Osteocyte (in vitro differentiated cells): ENCODE measurements at regions not wholly inside any gene's neighbourhood (a gene's known extent, or its start where the extent isn't known, plus 50 kb on each side); places are given as distances from the start of the nearest gene placed in this dataset.

Source experiments
- DNase-seq: peaks from one replicate; pipeline ENCODE4 v3.0.0; 2021; ENCODE audit warnings: mixed read lengths; ENCODE audit not compliant: unreplicated experiment; ENCODE audit errors: extremely low spot score
- H3K27ac Mint-ChIP-seq: one replicate; pipeline ENCODE4 v1.8.0; 2021; ENCODE audit warnings: mild to moderate bottlenecking, mixed read lengths; ENCODE audit not compliant: unreplicated experiment
- H3K27me3 Mint-ChIP-seq: one replicate; pipeline ENCODE4 v1.8.0; 2021; ENCODE audit warnings: mixed read lengths; ENCODE audit not compliant: unreplicated experiment
- H3K36me3 Mint-ChIP-seq: one replicate; pipeline ENCODE4 v1.8.0; 2021; ENCODE audit warnings: mixed read lengths; ENCODE audit not compliant: unreplicated experiment
- H3K4me1 Mint-ChIP-seq: one replicate; pipeline ENCODE4 v1.8.0; 2021; ENCODE audit warnings: mixed read lengths; ENCODE audit not compliant: unreplicated experiment
- H3K4me3 Mint-ChIP-seq: one replicate; pipeline ENCODE4 v1.8.0; 2021; ENCODE audit warnings: mild to moderate bottlenecking, moderate library complexity, mixed read lengths; ENCODE audit not compliant: unreplicated experiment
- H3K9me3 Mint-ChIP-seq: one replicate; pipeline ENCODE4 v1.8.0; 2021; ENCODE audit warnings: mixed read lengths; ENCODE audit not compliant: unreplicated experiment
- TF ChIP-seq, protein P1 (sequence below): fragments of 200-600 bp; sonication (generic); IDR thresholded peaks from 2 replicates; pipeline ENCODE4 v1.5.0; 2021; ENCODE audit warnings: antibody characterized with exemption, mild to moderate bottlenecking, moderate library complexity

DNA sequence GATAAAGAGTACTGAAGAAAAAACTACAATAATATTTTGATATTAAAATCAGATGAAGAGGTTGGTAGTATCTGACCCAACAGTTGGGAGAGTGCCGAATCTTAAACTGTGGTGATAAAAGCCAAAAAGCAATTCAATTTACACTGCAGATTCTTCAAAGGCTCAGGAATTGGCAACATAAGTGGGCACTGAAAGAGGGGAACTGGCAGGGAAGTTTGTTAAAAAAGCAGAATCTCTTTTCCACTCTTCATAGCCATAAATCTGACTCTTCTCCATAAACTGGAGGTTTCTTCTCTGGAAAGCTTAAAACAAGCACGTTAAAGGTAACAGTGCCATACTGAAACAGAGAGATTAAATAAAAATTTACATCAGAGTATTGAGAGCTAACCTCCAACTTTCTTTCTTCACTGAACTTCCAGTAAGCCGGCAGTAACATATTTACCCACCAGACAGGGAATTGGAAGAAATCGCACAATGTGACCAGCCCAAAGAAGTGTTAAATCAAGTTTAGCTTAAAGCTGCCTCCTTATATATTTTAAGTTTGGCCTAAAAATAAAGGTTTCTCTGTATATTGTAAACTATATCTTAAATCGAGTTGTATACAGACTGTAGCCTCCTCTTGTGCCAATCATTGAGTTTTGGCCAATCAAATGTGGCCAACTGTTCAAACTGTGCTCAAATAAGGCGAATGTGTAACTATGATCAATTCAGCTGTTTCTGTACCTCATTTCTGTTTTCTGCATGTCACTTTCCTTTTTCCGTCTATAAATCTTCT lies 358.3 kb downstream of the NXPE2 start:
- no peak for DNase-seq
- Mint-ChIP-seq H3K4me1 (no peaks in the 10 kb centered on the region), H3K9me3 (no peaks in the 10 kb centered on the region), H3K4me3 (no peak overlapping the region), H3K27ac (no peak overlapping the region), H3K27me3 (peaks cover 8% of the 10 kb centered on the region), H3K36me3 (no peaks in the 10 kb centered on the region)
- TF ChIP-seq, protein P1, sequence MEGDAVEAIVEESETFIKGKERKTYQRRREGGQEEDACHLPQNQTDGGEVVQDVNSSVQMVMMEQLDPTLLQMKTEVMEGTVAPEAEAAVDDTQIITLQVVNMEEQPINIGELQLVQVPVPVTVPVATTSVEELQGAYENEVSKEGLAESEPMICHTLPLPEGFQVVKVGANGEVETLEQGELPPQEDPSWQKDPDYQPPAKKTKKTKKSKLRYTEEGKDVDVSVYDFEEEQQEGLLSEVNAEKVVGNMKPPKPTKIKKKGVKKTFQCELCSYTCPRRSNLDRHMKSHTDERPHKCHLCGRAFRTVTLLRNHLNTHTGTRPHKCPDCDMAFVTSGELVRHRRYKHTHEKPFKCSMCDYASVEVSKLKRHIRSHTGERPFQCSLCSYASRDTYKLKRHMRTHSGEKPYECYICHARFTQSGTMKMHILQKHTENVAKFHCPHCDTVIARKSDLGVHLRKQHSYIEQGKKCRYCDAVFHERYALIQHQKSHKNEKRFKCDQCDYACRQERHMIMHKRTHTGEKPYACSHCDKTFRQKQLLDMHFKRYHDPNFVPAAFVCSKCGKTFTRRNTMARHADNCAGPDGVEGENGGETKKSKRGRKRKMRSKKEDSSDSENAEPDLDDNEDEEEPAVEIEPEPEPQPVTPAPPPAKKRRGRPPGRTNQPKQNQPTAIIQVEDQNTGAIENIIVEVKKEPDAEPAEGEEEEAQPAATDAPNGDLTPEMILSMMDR, result no peak

DNA sequence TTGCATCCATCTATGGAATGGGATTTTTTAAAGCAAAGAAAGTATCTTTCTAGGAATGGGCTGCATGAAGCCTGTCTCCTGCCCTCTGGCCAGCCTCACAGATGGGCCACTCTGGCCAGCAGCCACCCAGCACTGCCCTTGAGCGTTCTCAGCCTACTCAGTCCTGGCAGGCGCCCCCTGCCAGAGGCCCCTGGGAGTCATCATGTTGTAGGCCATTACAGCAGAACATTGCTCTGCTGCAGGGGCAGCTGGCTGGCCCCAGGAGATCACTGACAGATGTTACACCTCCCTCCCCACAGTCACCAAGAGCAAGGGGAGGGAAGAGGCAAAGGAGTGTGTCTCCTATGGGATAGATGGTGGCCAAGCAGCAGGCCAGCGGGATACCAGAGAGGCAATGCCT lies 363.7 kb downstream of the NXPE2 start:
- H3K9me3 Mint-ChIP-seq, result no peaks in the 10 kb centered on the region
- peaks cover 3% of the 10 kb centered on the region for H3K27me3 Mint-ChIP-seq
- no peak overlapping the region for H3K4me3 Mint-ChIP-seq
- no peaks in the 10 kb centered on the region for H3K4me1 Mint-ChIP-seq
- no peak overlapping the region for H3K27ac Mint-ChIP-seq
- DNase-seq, result no peak
- TF ChIP-seq, protein P1, result no peak
- H3K36me3 Mint-ChIP-seq, result no peaks in the 10 kb centered on the region

DNA sequence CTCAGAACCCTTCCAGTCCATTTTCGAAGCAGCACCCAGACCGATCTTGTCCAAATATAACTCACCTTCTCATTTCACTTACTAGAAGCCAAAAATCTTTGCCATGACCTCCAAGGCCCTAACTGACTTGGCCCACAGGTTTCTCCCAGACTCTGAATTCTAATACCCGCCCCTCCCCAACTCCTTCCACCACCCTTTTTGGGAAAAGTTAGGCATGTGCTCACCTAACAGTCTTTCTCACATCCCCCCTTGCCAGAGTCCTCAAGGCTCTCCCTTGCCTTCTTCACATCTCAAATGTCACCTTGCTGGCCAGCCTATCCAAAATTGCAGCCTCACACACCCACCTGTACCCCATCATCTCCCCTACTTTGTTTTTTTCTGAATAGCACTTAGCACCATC lies 369.3 kb downstream of the NXPE2 start:
- H3K27me3 Mint-ChIP-seq, result peaks cover 2% of the 10 kb centered on the region
- TF ChIP-seq, protein P1, result no peak
- H3K27ac Mint-ChIP-seq, result no peak overlapping the region
- H3K36me3 Mint-ChIP-seq, result no peaks in the 10 kb centered on the region
- no peak for DNase-seq
- no peaks in the 10 kb centered on the region for H3K9me3 Mint-ChIP-seq
- no peaks in the 10 kb centered on the region for H3K4me1 Mint-ChIP-seq
- no peak overlapping the region for H3K4me3 Mint-ChIP-seq

DNA sequence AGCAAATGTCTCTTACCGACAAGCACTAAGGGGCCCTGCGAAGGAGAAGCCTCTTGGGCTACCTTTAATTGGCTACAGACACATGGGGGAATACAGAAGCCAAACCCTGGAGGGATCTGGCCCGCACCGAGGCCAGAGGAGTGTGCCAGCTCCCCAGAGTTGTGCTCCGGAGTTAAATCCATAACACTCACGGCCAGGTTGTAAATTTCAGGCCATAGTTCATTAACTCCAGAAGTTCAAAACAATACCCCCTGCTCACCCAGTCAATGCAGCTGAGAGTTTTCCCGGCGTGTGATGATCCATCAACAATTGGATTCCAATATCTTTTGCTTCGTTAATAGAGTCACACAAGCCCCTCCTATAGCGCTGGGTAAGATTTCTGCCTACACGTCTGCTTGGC lies 371.5 kb downstream of the NXPE2 start:
- H3K4me1 Mint-ChIP-seq, result no peaks in the 10 kb centered on the region
- DNase-seq, result no peak
- peaks cover 2% of the 10 kb centered on the region for H3K27me3 Mint-ChIP-seq
- TF ChIP-seq, protein P1, result no peak
- H3K9me3 Mint-ChIP-seq, result peaks cover 4% of the 10 kb centered on the region
- no peaks in the 10 kb centered on the region for H3K36me3 Mint-ChIP-seq
- no peak overlapping the region for H3K27ac Mint-ChIP-seq
- H3K4me3 Mint-ChIP-seq, result no peak overlapping the region

DNA sequence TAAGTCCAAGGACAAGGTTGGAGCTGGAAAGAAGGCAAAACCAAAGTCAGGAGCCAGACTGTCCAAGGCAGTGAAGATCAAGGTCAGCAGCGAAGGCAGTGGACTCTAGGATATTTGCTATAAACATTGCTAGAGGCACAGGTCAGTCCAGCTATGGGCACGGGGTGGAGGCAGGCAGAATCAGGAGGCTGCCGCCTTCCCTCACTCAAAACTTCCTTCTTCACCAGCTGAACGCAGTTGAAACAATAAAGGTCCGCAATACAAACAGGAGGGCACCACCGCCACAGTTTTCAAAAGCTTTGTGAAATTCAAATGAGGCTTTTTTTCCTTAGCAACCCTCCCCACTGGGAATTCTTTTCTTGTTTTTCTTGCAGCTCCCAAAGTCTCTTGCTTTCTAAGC lies 372.4 kb downstream of the NXPE2 start:
- Mint-ChIP-seq H3K27ac (no peak overlapping the region), H3K36me3 (no peaks in the 10 kb centered on the region), H3K4me1 (no peaks in the 10 kb centered on the region), H3K27me3 (peaks cover 2% of the 10 kb centered on the region), H3K9me3 (peaks cover 4% of the 10 kb centered on the region), H3K4me3 (no peak overlapping the region)
- TF ChIP-seq, protein P1, result no peak
- no peak for DNase-seq
